Gastroesophageal sphincter (tissue), 3 donors: ENCODE measurements at regions not wholly inside any gene's neighbourhood (a gene's known extent, or its start where the extent isn't known, plus 50 kb on each side); places are given as distances from the start of the nearest gene placed in this dataset.

Experiments
- CTCF ChIP-seq, 4 experiments: fragments of 200-600 bp in 2 of 4; fragments of 450-650 bp in 2 of 4; sonication (generic) in 1 of 4; IDR thresholded peaks; one replicate each; pipeline ENCODE4 v1.5.1; 2017 to 2019; ENCODE audit warnings: antibody characterized with exemption in 4 of 4, mild to moderate bottlenecking in 2 of 4, moderate library complexity in 2 of 4
- EP300 ChIP-seq: sonication (generic); formaldehyde crosslinking; IDR thresholded peaks from one replicate; pipeline ENCODE4 v1.6.1; 2017; ENCODE audit warnings: antibody characterized with exemption, mild to moderate bottlenecking
- POLR2A ChIP-seq, 2 donors: fragments of 450-650 bp; IDR thresholded peaks; one replicate each; pipeline ENCODE4 v1.6.1; 2017; ENCODE audit warnings: antibody characterized with exemption in 2 of 2, mild to moderate bottlenecking in 2 of 2, moderate library complexity in 1 of 2
- POLR2AphosphoS5 ChIP-seq: sonication (generic); formaldehyde crosslinking; IDR thresholded peaks from one replicate; pipeline ENCODE4 v1.6.1; 2017; ENCODE audit warnings: antibody characterized with exemption

DNA sequence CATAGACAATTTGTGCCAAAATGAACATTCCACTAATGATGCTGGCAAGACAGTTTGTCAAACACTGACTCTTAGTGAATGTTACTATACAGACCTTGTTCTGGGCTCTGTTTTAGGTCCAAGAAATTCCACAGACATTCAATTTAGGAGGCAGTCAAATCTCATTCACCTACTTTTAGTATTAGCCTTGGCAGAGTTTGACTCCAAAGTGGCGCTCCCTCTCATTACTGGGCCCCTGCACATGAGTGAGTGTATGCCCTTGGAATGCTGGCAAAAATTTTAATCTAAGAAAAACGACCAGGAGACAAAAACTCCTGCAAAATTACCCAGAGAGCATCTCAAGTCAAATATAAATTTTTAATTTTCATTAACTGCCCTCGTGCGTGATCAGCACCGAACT is 94.9 kb upstream of the SLC27A6 start:
- TF ChIP-seq POLR2AphosphoS5: no peak
- TF ChIP-seq CTCF (IDR thresholded peaks at IDR 0.05): no peak
- TF ChIP-seq POLR2A (IDR thresholded peaks at IDR 0.05): no peak
- no peak for TF ChIP-seq EP300
